Stimulated activated effector memory CD8-positive, alpha-beta T cell treated with anti-CD3 and anti-CD28 coated beads, Interleukin-12 subunit alpha, Interleukin-12 subunit beta, amount 100 ng/mL, for 72 hours (primary cell): ENCODE measurements at regions not wholly inside any gene's neighbourhood (a gene's known extent, or its start where the extent isn't known, plus 50 kb on each side); places are given as distances from the start of the nearest gene placed in this dataset.

Source experiments
- ATAC-seq: fragments of 150-1000 bp; cut with Tn5 transposase; 2 replicates; pipeline ENCODE4 v1.10.0; 2021
- DNase-seq, 2 donors: peaks; one replicate each; pipeline ENCODE4 v3.0.0; 2021 to 2022; ENCODE audit warnings: low spot score in 2 of 2
- H3K27ac Mint-ChIP-seq: one replicate; pipeline ENCODE4 v1.8.0; 2022; ENCODE audit warnings: mild to moderate bottlenecking, mixed read lengths
- H3K36me3 Mint-ChIP-seq: one replicate; pipeline ENCODE4 v1.8.0; 2022; ENCODE audit warnings: mild to moderate bottlenecking, mixed read lengths
- H3K4me1 Mint-ChIP-seq: one replicate; pipeline ENCODE4 v1.8.0; 2022; ENCODE audit warnings: mixed read lengths
- H3K4me3 Mint-ChIP-seq: one replicate; pipeline ENCODE4 v1.8.0; 2022; ENCODE audit warnings: mild to moderate bottlenecking, mixed read lengths
- H3K9me3 Mint-ChIP-seq: one replicate; pipeline ENCODE4 v1.8.0; 2022; ENCODE audit warnings: mixed read lengths

DNA sequence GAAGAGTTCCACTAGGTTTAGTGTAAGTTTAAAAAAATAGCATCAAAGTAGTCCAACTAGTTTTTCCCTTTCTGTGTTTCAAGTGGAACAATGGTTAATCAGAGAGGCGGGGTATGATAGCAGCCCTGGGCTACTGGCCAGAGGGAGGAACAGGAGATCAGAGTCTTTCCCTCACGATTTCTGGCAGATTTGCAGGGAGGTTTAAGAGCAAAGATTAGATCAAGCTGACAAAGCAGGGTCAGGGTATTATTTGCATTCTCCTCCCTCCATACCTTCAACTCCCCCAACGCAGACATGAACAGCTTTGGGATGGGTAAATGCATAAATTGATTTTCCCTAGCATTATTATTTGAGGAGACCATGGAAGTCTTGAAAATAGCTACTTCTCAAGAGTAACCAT is 277.6 kb upstream of the DIAPH2 start:
- H3K4me3 Mint-ChIP-seq = no peak overlapping the region
- ATAC-seq (no peak), DNase-seq (no peak)
- H3K27ac Mint-ChIP-seq = no peak overlapping the region
- H3K4me1 Mint-ChIP-seq = no peaks in the 10 kb centered on the region
- no peaks in the 10 kb centered on the region for H3K36me3 Mint-ChIP-seq
- no peaks in the 10 kb centered on the region for H3K9me3 Mint-ChIP-seq

DNA sequence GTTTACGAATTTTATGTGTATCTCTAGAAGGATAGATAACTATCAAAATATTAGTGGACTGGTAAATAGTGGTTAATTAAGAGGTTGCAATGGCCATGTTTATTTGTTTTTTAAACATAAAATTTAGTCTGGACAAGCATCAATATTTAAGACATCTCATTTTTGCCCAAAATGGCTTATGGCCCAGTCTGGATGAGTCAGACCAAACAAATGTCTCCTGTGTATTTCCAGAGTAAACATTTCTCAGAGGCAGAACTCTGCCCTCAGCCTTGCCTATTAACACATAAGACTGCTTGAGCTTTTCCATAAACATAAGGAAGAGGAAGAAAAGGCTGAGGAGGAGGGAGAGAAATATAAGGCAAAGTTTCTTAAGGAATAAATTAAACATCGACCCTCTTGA is 277.1 kb upstream of the DIAPH2 start:
- Mint-ChIP-seq H3K4me1 (no peaks in the 10 kb centered on the region), H3K9me3 (no peaks in the 10 kb centered on the region), H3K27ac (no peak overlapping the region), H3K36me3 (no peaks in the 10 kb centered on the region), H3K4me3 (no peak overlapping the region)
- DNase-seq = no peak
- ATAC-seq = no peak

DNA sequence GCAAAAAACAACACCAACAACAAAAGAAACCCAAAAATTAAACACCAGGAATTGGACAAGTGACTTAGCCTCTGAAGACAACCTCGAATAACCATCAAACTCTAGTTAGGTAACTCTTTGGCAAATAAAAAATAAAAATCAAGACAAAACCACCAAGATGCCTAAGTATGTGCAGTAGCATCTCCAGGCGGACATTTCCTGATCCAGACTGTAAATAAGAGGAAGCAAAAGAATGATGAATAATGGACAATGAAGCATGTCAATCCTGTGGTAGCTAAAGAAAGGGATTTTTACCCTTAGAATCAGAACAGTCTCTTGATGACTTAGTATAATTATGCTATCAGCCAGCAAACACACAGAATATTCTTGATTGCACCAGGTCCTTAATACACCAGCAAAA is 276.7 kb upstream of the DIAPH2 start:
- no peaks in the 10 kb centered on the region for H3K4me1 Mint-ChIP-seq
- H3K36me3 Mint-ChIP-seq = no peaks in the 10 kb centered on the region
- no peaks in the 10 kb centered on the region for H3K9me3 Mint-ChIP-seq
- ATAC-seq (no peak), DNase-seq (no peak)
- no peak overlapping the region for H3K27ac Mint-ChIP-seq
- no peak overlapping the region for H3K4me3 Mint-ChIP-seq

DNA sequence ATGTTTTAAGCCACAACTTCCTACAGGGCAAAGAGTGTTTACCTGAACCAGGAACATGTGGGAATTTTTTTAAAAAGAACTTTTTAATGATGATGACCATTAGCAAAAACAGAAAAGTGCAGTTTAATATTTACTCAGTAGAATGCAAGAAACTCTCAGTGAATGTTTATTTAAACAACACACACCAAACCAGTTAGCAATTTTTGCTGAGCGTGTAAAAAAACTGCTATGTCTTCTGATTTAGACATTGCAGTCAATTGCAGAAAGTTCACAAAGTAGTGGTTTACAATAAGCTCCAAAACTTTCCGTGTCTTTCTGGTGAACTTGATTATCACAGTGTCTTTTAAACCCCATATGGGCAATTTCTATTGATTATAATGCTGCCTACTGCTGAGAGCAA is 273.7 kb upstream of the DIAPH2 start:
- no peak overlapping the region for H3K4me3 Mint-ChIP-seq
- H3K4me1 Mint-ChIP-seq = no peaks in the 10 kb centered on the region
- no peak overlapping the region for H3K27ac Mint-ChIP-seq

DNA sequence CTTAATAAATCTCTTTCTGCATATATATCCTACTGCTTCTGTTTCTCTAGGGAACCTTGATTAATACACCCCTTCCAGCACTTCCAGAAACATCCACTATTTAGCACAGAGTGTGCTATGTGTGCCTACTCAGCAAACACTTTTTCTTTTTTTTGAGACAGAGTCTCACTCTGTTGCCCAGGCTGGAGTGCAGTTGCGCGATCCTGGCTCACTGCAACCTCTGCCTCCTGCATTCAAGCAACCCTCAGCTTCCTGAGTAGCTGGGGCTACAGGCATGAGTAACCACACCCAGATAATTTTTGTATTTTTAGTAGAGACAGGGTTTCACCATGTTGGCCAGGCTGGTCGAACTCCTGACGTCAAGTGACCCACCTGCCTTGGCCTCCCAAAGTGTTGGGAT is 266.9 kb upstream of the DIAPH2 start:
- no peak for ATAC-seq
- no peak overlapping the region for H3K27ac Mint-ChIP-seq
- H3K4me1 Mint-ChIP-seq = no peaks in the 10 kb centered on the region
- H3K9me3 Mint-ChIP-seq = no peaks in the 10 kb centered on the region
- H3K4me3 Mint-ChIP-seq = no peak overlapping the region
- no peaks in the 10 kb centered on the region for H3K36me3 Mint-ChIP-seq
- DNase-seq = no peak

More for the DNA sequence above, 273.7 kb upstream of the DIAPH2 start:
- H3K36me3 Mint-ChIP-seq = no peaks in the 10 kb centered on the region
- H3K9me3 Mint-ChIP-seq = no peaks in the 10 kb centered on the region
- ATAC-seq = no peak
- DNase-seq = no peak

DNA sequence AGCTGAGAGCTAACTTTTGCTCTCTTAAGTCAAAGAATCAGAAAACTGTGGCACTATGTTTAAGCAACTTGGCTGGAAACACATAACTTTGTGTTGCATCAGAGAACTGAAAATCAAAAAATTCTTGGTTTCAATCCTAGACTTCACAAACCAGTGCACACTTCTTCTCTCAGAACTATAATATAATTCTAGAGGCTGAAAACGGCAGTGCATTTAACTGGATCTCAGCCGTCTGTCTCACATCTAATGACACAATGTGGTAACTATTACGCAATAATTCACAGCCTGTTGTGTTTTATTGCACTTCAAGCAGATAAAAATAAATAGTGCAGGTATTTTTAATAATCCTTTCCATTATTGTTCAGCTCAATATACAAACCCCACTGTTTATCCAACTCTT is 260.6 kb upstream of the DIAPH2 start:
- Mint-ChIP-seq H3K36me3 (no peaks in the 10 kb centered on the region), H3K4me1 (no peaks in the 10 kb centered on the region), H3K27ac (no peak overlapping the region), H3K4me3 (no peak overlapping the region), H3K9me3 (peaks cover 3% of the 10 kb centered on the region)
- DNase-seq (no peak), ATAC-seq (no peak)

DNA sequence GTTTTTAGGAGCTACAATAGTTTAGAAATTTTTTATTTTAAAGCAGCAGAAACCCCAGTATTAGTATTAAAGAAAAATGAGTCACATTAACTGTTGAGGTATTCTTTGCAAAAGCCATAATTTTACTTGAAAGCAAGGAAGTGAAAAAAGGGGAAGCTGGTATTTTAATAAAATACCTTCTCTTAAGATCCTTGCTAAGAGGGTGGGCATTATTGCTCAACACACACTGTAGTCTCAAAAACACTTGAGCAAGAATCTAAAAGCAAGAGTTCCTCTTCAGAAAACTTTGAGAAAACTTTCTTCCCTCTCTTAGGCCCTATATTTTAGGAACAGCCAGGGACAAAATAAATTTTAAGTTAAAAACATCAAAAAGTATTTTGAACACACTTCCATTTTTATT is 259.4 kb upstream of the DIAPH2 start:
- no peak overlapping the region for H3K27ac Mint-ChIP-seq
- no peak overlapping the region for H3K4me3 Mint-ChIP-seq
- H3K4me1 Mint-ChIP-seq = no peaks in the 10 kb centered on the region
- peaks cover 3% of the 10 kb centered on the region for H3K9me3 Mint-ChIP-seq
- DNase-seq (no peak), ATAC-seq (no peak)
- no peaks in the 10 kb centered on the region for H3K36me3 Mint-ChIP-seq

DNA sequence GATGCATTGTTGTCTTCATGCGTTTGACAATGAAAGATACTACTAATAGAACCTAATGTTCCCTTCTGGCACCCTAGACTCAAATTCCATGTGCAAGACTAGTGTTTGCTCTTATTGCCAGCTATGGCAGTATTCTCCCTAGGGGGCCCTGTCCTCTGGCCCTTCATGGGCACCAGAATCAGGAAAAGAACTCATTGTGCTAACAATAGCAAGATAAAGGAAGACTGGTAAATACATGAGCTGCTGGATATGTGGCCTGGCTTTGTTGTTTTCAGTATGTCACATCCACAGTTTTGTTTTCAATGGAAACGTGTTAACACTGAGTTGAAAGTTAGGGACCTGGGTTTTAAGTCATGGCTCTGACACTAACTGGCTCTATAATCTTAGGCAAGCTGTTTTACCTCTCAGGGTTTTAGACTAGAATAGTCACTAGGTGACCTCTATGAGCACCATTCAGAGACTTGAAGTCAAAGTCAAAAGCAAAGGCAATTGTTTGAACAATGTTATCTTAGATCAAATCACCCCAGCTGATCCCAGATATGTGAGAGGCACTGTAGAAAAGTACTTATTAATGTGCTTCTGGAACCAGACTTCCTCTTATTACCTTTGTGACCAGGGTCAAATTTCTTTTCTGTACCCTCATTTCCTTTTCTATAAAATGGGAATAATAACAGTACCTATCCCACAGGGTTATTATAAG is 253.7 kb upstream of the DIAPH2 start:
- Mint-ChIP-seq H3K27ac (no peak overlapping the region), H3K36me3 (no peaks in the 10 kb centered on the region), H3K4me1 (no peaks in the 10 kb centered on the region), H3K4me3 (no peak overlapping the region), H3K9me3 (peaks cover 3% of the 10 kb centered on the region)
- DNase-seq (no peak), ATAC-seq (no peak)

DNA sequence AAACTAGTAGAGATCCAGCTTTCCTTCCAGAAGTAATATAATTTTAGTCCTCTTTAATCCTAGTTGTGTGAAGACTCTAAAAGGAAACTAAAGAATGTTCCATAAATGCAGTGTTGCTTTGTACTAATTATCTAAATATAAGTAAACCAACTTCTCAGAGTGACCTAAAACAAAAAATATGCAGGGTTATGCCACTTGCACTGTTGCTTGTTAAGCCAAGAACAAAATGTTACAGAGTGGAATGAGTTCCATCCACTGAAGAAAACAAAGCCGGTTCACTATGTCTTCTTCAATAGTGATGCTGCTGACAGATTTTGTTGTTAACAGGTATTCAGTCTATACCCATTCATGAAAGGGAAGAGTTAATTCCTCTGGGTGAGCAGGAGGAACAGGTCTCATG is 252.0 kb upstream of the DIAPH2 start:
- H3K27ac Mint-ChIP-seq = no peak overlapping the region
- DNase-seq (no peak), ATAC-seq (no peak)
- no peaks in the 10 kb centered on the region for H3K9me3 Mint-ChIP-seq
- H3K4me1 Mint-ChIP-seq = no peaks in the 10 kb centered on the region
- no peak overlapping the region for H3K4me3 Mint-ChIP-seq
- no peaks in the 10 kb centered on the region for H3K36me3 Mint-ChIP-seq

DNA sequence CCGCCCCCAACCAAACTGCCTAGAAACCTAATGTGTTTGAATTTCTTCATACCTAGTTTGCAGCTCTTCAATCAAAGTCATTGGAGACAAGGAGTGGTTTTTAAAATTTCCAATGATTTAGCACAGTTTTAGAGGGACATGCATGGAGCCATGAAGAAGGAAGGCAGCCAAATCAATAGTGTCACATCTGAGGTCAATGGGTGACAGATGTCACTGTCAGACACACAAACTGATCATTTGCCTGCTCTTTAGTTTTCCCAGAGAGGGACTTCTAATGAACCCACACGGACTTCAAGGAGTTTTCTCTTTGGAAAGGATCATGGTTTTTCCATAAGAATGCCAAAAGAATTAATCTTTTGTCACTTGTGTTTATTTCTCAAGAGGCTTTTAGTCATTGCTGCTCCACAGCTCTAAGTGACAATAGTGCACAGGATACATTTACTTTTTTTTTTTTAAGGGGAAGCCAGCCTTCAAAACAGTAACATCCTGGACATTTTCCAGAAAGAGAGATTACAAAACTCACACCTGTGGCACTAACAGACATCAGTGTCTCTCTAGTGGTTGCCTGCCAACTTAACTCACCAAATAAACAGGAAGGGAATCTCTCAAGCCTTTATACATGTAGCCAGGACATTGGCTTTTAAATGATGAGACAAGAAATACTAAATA is 251.1 kb upstream of the DIAPH2 start:
- DNase-seq (no peak), ATAC-seq (no peak)
- Mint-ChIP-seq H3K4me1 (no peaks in the 10 kb centered on the region), H3K9me3 (no peaks in the 10 kb centered on the region), H3K36me3 (no peaks in the 10 kb centered on the region), H3K27ac (no peak overlapping the region), H3K4me3 (no peak overlapping the region)

DNA sequence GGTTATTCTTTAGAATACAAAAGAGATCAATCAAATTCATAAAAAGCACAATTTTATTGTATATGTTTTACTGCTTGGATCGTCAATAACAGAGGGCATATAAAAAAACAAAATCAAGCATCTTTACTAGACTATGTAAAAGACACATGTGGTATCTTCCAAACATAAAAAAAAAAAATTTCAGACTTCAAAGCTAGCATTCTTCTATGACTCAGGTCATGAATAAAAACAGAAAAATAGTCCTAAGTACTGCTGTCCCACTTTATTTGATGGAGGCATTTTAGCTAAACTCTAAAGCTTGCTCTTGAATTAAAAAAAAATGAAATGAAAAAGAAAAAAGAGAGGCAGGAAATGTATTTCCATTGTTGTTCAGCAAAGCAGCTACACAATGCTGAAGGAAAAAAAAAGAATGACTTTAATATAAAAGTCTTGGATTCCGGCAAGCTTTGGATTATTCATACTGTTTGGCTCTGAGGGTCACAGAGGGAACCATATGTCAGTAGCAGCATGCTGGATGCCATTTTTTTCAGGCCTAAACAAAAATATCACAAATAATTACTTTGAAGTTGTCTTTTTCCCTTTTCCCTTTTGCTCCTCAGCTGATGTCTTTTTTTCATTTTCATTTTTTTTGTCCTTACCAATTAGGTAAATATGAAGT is 249.1 kb upstream of the DIAPH2 start:
- H3K4me3 Mint-ChIP-seq = no peak overlapping the region
- no peaks in the 10 kb centered on the region for H3K9me3 Mint-ChIP-seq
- ATAC-seq = no peak
- no peak for DNase-seq
- H3K4me1 Mint-ChIP-seq = no peaks in the 10 kb centered on the region
- H3K36me3 Mint-ChIP-seq = no peaks in the 10 kb centered on the region
- H3K27ac Mint-ChIP-seq = no peak overlapping the region

DNA sequence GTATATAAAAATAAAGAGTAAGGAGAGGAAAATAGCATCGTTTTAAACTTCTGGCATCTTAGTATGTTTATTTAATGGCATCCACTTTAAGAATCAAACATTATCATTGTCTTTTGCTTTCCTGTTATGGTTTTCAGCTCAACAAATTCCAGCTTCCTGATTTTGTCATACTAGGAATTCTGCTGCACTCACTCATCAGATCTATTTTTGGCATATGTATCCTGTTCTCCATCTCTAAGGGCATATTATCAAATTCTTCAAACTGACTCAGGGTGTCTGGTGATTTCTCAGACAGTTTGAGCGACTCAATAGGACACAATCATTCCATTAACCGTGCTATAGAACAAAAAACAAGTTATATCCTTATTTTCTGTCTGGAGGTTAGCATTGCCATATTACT is 248.5 kb upstream of the DIAPH2 start:
- DNase-seq = no peak
- Mint-ChIP-seq H3K4me1 (no peaks in the 10 kb centered on the region), H3K4me3 (no peak overlapping the region), H3K36me3 (no peaks in the 10 kb centered on the region), H3K27ac (no peak overlapping the region), H3K9me3 (no peaks in the 10 kb centered on the region)
- ATAC-seq = no peak

DNA sequence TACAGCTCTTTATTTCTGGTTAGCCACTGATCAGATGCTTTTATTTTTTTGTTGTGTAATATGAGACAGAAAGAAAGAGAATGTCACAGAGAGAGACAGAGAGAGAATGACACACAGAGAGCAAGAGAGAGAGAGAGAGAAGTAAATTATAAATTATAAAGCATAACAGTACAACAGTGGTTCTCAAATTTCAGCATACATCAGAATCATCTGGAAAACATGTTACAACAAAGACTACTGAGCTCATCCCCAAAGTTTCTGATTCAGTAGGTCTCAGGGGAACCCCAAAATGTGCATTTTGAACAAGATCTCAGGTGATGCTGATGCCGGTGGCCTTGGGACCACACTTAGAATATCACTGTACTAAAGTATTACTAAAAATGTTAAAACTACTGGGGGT is 245.8 kb upstream of the DIAPH2 start:
- H3K9me3 Mint-ChIP-seq = no peaks in the 10 kb centered on the region
- H3K4me1 Mint-ChIP-seq = no peaks in the 10 kb centered on the region
- no peak overlapping the region for H3K4me3 Mint-ChIP-seq
- ATAC-seq (no peak), DNase-seq (no peak)
- H3K36me3 Mint-ChIP-seq = no peaks in the 10 kb centered on the region
- H3K27ac Mint-ChIP-seq = no peak overlapping the region

DNA sequence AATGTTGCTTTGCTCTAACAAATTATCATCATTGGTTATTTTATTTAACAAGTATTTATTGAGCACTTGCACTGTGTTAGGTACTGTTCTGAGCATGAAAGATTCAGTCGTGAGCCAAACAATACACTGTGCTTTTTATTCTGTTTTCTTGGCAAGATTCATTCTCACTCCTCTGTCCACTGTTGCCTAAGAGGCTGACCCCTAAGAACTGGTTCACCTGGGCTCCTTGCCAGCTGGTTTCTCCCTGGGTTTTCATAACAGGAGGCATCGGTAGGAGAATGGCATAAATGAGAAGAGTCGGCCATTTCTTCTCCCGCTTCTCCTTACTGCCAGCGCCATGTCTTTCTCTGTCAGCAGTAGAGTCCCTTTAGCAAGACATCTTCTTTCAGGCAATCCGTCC is 243.7 kb upstream of the DIAPH2 start:
- no peaks in the 10 kb centered on the region for H3K9me3 Mint-ChIP-seq
- no peaks in the 10 kb centered on the region for H3K4me1 Mint-ChIP-seq
- no peak overlapping the region for H3K4me3 Mint-ChIP-seq
- H3K27ac Mint-ChIP-seq = no peak overlapping the region
- H3K36me3 Mint-ChIP-seq = no peaks in the 10 kb centered on the region
- DNase-seq (no peak), ATAC-seq (no peak)

DNA sequence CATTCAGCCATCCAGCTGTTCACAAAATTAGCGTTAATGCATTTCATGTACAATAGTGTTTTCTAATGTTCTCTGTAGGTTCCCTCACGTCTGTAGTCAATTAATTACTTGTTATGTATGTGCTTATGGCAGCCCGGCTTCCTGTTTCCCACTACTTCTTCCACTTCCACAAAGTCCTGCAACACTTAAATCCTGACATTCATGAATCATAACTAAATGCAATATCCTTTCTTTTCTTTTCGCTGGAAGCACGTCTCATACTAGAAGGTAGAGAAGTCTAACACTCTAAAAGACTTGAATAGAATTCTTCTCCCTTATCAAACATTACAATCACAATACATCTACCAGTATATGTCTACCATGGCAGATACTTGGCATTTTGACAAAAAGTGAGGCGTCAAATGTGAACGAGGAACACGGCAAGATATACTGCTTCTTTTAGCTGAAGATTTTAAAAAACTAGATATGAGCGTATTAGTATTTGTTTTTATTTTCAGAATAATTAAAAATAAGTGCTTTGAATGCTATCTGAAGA is 239.0 kb upstream of the DIAPH2 start:
- no peak overlapping the region for H3K4me3 Mint-ChIP-seq
- no peaks in the 10 kb centered on the region for H3K4me1 Mint-ChIP-seq
- no peak for DNase-seq
- H3K9me3 Mint-ChIP-seq = no peaks in the 10 kb centered on the region
- no peak overlapping the region for H3K27ac Mint-ChIP-seq
- no peak for ATAC-seq
- H3K36me3 Mint-ChIP-seq = no peaks in the 10 kb centered on the region

DNA sequence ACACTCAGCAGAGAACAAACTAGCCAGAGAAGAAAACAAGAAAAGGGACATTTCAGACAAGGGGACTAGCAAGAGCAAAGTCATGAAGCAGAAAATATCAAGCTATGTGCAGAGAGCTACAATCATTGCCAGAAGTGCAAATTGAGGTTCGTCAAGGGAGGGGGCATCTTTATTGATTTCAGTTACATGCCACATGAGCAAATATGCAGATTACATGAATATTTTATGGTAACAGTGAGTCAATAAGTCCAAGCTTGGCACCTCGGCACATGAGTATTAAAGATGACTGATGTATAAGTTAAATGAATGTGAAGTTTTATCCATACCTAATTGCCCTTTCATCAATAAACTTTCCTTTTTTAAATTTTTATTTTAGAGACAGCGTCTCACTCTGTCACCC is 238.1 kb upstream of the DIAPH2 start:
- H3K9me3 Mint-ChIP-seq = no peaks in the 10 kb centered on the region
- DNase-seq = no peak
- no peak overlapping the region for H3K27ac Mint-ChIP-seq
- ATAC-seq = no peak
- no peaks in the 10 kb centered on the region for H3K4me1 Mint-ChIP-seq
- no peak overlapping the region for H3K4me3 Mint-ChIP-seq
- no peaks in the 10 kb centered on the region for H3K36me3 Mint-ChIP-seq
